Hematopoietic multipotent progenitor cell treated with erythropoietin and hydrocortisone succinate and interleukin-3 and kit ligand, for 15 days (in vitro differentiated cells): ENCODE measurements at regions not wholly inside any gene's neighbourhood (a gene's known extent, or its start where the extent isn't known, plus 50 kb on each side); places are given as distances from the start of the nearest gene placed in this dataset.
"Not testable (repeated sequence)": the region's sequence is repeated elsewhere in the genome, so short reads cannot be mapped to it uniquely, and the experiment has no call there.

Experiments used
- DNase-seq: peaks from one replicate; pipeline ENCODE4 v3.0.0-alpha.2; 2015; ENCODE audit warnings: low spot score

- no peak for DNase-seq
These were observed 197.5 kb upstream of the ARL4C start for GRCh38 chr2:234694244-234695013.

GRCh38 chr2:234693681-234694190 lies 196.9 kb upstream of the ARL4C start:
- DNase-seq, result not testable (repeated sequence)

DNA sequence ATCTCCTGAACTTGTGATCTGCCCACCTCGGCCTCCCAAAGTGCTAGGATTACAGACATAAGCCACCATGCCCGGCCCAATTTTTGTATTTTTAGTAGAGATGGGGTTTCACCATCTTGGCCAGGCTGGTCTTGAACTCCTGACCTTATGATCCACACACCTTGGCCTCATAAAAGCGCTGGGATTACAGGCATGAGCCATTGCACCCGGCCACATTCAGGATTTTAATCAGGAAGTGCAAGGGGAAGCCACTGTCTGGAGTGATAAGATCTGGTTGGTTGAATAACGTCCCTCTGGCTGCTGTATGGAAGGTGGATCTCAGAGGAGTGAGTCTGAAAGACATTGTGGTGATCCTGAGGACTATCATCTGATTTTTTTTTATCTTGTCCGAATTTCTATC lies 196.3 kb upstream of the ARL4C start:
- not testable (repeated sequence) for DNase-seq

DNA sequence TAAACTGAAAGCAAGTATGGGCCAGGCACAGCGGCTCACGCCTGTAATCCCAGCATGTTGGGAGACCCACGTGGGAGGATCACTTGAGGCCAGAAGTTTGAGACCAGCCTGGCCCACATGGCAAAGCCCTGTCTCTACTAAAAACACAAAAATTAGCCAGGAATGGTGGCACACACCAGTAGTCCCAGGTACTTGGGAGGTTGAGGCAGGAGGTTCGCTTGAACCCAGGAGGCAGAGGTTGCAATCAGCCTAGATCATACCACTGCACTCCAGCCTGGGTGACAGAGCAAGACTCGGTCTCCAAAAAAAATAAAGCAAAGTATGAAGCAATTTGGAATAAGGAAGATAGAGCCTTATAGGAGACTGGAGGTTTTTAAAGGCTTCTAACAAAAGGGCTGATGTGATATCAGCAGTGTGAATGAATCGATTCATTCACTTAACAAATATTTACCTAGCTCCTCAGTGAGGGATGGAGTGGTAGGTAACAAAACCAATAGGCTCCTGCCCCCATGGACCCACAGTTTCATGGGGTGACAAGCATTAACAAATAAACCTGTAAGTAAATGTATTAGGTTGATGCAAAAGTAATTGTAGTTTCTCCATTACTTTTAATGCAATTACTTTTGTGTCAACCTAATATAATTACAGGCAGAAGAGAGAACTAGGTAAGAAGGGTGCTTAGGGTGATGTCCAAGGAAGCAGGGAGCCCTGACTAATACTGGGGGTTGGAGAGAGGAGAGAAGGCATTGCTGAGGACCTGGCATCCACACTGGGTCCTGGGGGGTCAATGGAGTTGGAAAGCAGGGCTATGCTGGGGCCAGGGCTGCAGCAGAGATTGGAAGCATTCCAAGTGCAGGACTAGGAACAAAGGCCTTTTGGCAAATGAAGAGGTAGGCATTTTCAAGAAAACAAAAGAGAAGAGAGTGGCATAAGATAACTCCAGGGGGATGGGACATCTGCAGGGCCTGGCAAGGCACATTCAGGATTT lies 195.4 kb upstream of the ARL4C start:
- DNase-seq, result no peak

DNA sequence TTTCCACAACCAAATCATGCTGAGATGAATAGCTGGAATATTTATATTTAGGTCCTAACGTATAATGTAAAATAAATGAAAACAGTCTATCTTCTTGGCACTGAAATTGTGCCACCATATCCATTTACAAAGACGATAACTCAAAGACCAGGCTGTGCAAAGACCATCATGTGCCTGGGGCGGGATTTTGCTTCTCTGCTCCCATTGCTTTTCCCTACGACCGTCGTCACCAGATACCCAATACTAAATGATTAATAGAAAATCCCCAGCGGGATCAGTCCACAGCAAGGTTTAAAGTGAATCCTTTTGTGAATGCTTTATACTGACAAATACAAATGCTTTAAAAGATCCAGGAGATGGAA lies 194.3 kb upstream of the ARL4C start:
- DNase-seq, result no peak

- DNase-seq, result no peak
These were observed 193.8 kb upstream of the ARL4C start for GRCh38 chr2:234690569-234691213.

- DNase-seq, result no peak
These were observed 193.1 kb upstream of the ARL4C start for GRCh38 chr2:234689911-234690379.

DNA sequence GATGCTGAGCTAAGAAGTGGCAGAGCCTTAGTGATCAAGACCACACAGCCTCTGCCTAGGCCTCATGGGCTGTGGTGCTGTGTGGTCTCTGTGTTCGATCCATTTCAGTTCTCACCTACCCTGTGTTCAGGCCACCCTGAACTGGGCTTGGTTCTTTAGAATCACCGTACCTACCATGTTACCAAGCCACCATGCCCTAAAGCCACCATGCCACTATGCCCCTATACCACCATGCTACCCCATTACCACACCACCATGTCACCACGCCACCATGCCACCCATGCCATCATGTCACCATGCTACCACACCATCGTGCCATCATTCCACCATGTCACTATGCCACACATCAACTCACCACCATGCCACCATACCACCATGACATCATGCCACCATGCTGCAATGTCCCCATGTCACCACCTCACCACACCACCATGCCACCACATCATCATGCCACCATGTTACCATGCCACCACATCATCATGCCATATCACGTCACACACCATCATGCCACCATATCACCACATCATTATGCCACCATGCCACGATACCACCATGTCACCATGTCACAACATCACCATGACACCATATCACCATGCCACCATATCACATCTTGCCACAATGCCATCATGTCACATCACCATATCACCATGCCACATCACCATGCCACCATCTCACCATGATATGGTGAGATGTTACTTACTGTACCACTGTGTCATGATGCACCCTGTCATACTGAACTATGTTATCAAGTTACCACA lies 191.0 kb upstream of the ARL4C start:
- no peak for DNase-seq

DNA sequence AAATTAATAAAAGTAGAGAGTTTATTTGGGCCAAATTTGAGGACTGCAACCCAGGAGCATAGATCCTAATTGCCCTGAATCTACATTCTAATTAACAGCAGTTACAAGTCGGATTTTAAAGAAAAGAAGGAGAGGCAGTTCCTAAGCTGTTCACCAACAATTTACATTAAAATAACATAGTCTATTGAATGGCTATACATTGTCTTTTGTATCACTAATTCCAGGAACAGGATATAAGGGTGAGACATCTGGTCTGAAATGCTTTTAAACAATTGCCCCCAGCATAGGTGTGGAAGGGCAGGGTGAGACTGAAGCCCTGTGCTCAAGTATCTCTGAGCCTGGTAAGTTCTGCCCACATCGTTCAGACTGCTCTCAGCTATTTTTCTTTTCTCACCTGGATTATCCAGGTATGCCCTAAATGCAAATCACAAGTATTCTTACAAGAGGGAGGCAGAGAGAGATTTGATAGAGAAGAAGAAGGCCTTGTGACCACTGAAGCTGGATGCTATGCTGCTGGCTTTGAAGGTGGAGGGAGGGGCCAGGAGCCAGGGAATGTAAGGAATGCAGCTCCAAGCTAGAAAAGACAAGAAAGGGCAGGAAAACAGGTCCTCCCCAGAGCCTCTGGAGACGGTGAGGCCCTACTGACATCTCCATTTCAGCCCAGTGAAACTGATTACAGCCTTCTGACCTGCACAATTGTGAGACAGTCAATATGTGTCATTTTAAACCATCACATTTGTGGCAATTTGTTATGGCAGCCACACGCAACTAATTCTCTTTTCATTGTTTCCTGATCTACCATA lies 189.4 kb upstream of the ARL4C start:
- no peak for DNase-seq

DNA sequence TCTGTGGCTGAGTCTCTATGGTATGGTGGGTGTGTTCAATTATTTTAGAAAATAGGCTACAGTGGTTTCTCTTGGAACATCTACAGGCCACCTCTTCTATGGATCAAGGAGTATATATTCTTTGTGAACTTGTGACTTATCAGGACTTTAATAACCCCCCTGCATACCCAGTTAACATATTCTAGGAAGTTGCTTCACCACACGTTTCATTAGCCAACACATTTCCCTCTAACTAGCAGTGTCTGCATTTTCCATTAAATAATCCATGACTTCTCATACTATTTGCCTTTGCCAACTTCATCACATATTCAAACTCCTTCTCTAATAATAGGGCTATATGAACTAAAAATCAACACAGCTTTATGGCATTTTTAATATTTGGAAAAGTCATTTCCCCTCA lies 187.6 kb upstream of the ARL4C start:
- DNase-seq, result no peak

GRCh38 chr2:234683950-234684349 lies 187.1 kb upstream of the ARL4C start:
- DNase-seq, result no peak

DNA sequence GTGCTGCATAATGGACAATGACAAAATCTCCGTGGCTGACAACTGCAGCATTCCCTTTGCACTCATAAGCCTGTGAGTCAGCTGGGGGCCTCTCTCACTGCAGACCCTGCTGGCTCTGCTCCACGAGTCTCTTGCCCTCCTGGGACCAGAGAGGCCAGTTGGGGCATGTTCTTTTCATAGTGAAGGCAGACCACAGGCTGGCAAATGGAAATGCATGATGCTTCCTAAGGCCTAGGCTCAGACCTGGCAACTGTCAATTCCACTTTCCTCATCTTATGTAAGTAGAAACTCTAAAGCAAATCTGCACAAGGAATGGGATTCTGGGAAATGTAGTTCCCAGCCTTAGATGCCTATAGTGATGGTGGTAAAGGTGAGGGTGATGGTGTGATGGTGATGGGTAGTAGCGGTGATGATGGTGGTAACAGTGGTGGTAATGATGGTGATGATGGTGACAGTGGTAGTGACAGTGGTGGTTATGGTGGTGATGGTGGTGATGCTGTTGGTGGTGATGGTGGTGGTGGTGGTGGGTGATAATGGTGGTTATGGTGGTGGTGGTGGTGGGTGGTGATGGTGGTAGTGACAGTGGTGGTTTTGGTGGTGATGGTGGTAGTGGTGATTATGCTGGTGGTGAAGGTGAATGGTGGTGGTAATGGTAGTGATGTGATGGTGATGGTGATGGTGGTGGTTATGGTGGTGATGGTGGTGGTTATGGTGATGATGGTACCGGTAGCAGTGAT lies 185.8 kb upstream of the ARL4C start:
- no peak for DNase-seq

- DNase-seq, result no peak
These were observed 184.1 kb upstream of the ARL4C start for GRCh38 chr2:234680688-234681619.

GRCh38 chr2:234679741-234680687 lies 183.1 kb upstream of the ARL4C start:
- no peak for DNase-seq

- no peak for DNase-seq
These were observed 182.4 kb upstream of the ARL4C start for GRCh38 chr2:234679301-234679740.

GRCh38 chr2:234678711-234679110 lies 181.8 kb upstream of the ARL4C start:
- DNase-seq, result no peak

DNA sequence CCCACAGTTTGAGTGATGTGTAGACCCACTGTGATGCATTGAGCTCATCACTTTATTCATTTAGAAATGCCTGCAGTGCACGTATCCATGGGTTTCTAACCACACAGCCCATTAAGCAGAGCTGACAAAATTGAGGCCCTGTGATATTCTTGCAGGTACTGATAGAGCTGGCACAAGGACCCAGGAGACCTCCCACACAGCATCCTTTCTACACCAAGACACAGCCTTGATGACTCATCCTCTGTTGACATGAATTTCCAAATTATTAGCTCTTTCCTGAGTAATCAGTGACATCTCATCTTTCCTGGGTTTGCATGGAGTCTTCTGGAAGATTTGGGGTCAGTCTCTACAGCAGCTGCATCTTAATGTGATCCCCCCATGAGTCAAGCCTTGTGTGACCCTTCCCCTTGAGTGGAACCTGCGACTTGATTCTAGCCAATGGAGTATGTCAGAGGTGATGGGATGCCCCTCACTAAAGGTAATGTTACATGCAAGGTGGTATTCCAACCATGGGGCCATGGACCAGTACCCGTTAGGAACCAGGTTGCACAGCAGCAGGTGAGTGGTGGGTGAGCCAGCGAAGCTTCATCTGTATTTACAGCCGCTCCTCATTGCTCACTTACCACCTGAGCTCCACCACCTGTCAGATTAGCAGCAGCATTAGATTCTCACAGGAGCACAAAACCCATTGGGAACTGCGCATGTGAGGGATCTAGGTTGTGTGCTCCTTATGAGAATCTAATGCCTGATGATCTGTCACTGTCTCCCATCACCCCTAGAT lies 181.1 kb upstream of the ARL4C start:
- no peak for DNase-seq
